ENCODE measurements at regions not wholly inside any gene's neighbourhood (a gene's known extent, or its start where the extent isn't known, plus 50 kb on each side); places are given as distances from the start of the nearest gene placed in this dataset.

DNA sequence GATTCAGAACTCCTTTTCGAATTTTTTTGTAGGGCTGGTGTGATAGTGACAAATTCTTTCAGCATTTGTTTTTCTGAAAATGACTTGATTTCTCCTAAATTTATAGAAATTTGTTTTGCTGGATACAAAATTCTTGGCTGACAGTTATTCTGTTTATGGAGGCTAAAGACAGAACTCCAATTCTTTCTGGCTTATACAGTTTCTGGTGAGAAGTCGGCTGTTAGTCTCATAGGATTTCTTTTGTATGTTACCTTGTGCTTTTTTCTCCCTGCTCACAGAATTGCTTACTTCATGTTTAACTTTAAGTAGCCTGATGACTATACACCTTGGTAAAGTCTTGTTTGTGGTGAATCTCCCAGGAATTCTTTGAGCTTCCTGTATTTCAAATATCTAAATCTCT, 1264.6 kb downstream of the NSUN3 start:
- Histone ChIP-seq H3K4me1 (no peaks in the 10 kb centered on the region), H3K27me3 (no peaks in the 10 kb centered on the region), H3K4me3 (replicated peaks in 1 of 3) (no peak overlapping the region), H3K36me3 (no peaks in the 10 kb centered on the region), H3K9me3 (no peaks in the 10 kb centered on the region), H3K27ac (no peak overlapping the region)
- intact Hi-C loops (cut with DNase I): no loop called here
- WGBS, 2 donors: 86 to 87% methylated on average over 2 of the region's 2 CpGs
- DNase-seq: no peak
- no peak for TF ChIP-seq CTCF (IDR thresholded peaks at IDR 0.05)
- no peak for TF ChIP-seq POLR2A (IDR thresholded peaks at IDR 0.05)

- Histone ChIP-seq H3K4me1 (no peaks in the 10 kb centered on the region), H3K36me3 (no peaks in the 10 kb centered on the region), H3K27ac (no peak overlapping the region), H3K27me3 (no peaks in the 10 kb centered on the region), H3K9me3 (no peaks in the 10 kb centered on the region), H3K4me3 (replicated peaks in 1 of 3) (no peak overlapping the region)
- TF ChIP-seq POLR2A (IDR thresholded peaks at IDR 0.05) (no peak), CTCF (IDR thresholded peaks at IDR 0.05) (no peak)
- intact Hi-C loops (cut with DNase I): no loop called here
- 59 to 81% methylated on average over 2 of the region's 2 CpGs for WGBS, 2 donors
- DNase-seq: no peak
Observed at GRCh38 chr3:95333826-95334225, 1271.0 kb downstream of the NSUN3 start.

DNA sequence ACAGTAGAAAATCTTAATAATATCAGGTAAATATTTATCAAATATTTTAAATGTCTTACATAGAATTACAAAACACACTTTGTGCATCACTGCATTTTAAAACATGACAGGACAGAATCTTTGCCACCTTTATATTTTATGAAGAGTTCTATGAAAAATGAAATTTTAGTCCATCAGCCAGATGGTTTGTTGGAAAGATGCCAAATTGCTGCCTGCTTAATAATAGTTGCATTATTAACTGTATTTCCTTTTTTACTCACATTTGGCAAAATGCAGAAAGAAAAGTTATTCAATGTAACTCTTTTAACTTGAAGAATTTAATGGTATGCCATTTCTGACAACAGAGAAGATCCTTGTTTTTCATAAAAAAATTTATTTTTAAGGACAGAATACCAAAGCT, 1271.6 kb downstream of the NSUN3 start:
- no peaks in the 10 kb centered on the region for H3K4me1 ChIP-seq
- TF ChIP-seq CTCF (IDR thresholded peaks at IDR 0.05) (no peak), POLR2A (IDR thresholded peaks at IDR 0.05) (no peak)
- intact Hi-C loops (cut with DNase I): no loop called here
- H3K9me3 ChIP-seq: no peaks in the 10 kb centered on the region
- no peaks in the 10 kb centered on the region for H3K27me3 ChIP-seq
- no peak for DNase-seq
- no peak overlapping the region for H3K27ac ChIP-seq
- no peaks in the 10 kb centered on the region for H3K36me3 ChIP-seq
- no peak overlapping the region for H3K4me3 ChIP-seq (replicated peaks in 1 of 3)

- intact Hi-C loops (cut with DNase I): no loop called here
- Histone ChIP-seq H3K36me3 (no peaks in the 10 kb centered on the region), H3K27ac (no peak overlapping the region), H3K9me3 (no peaks in the 10 kb centered on the region), H3K4me1 (no peaks in the 10 kb centered on the region), H3K27me3 (no peaks in the 10 kb centered on the region), H3K4me3 (replicated peaks in 1 of 3) (no peak overlapping the region)
- no peak for TF ChIP-seq CTCF (IDR thresholded peaks at IDR 0.05)
- no peak for TF ChIP-seq POLR2A (IDR thresholded peaks at IDR 0.05)
- no peak for DNase-seq
Observed at GRCh38 chr3:95335517-95335916, 1272.7 kb downstream of the NSUN3 start.

DNA sequence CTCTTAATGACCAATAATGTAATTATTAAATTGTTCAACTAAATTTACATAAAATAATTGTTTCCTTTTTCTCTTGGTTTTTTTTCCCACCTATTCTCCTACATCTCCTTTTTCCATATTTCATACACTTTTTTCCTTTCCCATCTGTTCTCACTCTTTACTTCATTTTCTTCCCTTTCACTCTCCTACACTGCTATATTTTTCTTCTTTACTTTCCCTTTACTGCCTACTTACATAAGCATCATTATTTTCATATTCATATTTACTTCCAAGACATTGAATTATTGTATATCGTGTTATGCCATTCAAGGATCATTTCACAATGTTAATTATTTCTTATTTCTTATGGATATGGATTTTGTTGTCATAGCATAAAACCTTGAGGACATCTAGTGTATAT, 1275.6 kb downstream of the NSUN3 start:
- no peak for DNase-seq
- H3K27ac ChIP-seq: no peak overlapping the region
- TF ChIP-seq POLR2A (IDR thresholded peaks at IDR 0.05): no peak
- no peak for TF ChIP-seq CTCF (IDR thresholded peaks at IDR 0.05)
- H3K9me3 ChIP-seq: no peaks in the 10 kb centered on the region
- intact Hi-C loops (cut with DNase I): no loop called here
- no peaks in the 10 kb centered on the region for H3K36me3 ChIP-seq
- 82 to 91% methylated on average over 1 of the region's 1 CpG for WGBS, 2 donors
- H3K4me3 ChIP-seq (replicated peaks in 1 of 3): no peak overlapping the region
- no peaks in the 10 kb centered on the region for H3K4me1 ChIP-seq
- no peaks in the 10 kb centered on the region for H3K27me3 ChIP-seq
